CD14-positive monocyte (primary cell): ENCODE measurements at regions not wholly inside any gene's neighbourhood (a gene's known extent, or its start where the extent isn't known, plus 50 kb on each side); places are given as distances from the start of the nearest gene placed in this dataset.

Experiments
- DNase-seq, 3 donors: peaks; one replicate each; pipeline ENCODE4 v3.0.0-alpha.2; 2011 to 2022
- H2AFZ ChIP-seq: 2 replicates; pipeline ENCODE4 v1.6.0; 2012; ENCODE audit warnings: mild to moderate bottlenecking, low read depth, low read length, inconsistent platforms; ENCODE audit not compliant: insufficient read depth, poor library complexity, severe bottlenecking
- H3K27ac ChIP-seq, 2 donors: 1 replicate in 1 of 2; 2 replicates in 1 of 2; pipeline ENCODE4 v1.5.1; 2012 to 2013; ENCODE audit warnings: low read length in 2 of 2, control low read depth in 1 of 2, inconsistent platforms in 1 of 2, low read depth in 1 of 2, mild to moderate bottlenecking in 1 of 2
- H3K27me3 ChIP-seq, 2 donors: one replicate each; pipeline versions ENCODE4 v1.6.0 to v1.6.1; 2011 to 2013; ENCODE audit warnings: low read length in 2 of 2; ENCODE audit not compliant: control insufficient read depth in 2 of 2, insufficient read depth in 2 of 2
- H3K36me3 ChIP-seq, 2 donors: replicated peaks in 1 of 2; 1 replicate in 1 of 2; 2 replicates in 1 of 2; pipeline versions ENCODE4 v1.5.1 to v1.6.1; 2012 to 2013; ENCODE audit warnings: low read length in 2 of 2, control low read depth in 1 of 2, inconsistent platforms in 1 of 2, mild to moderate bottlenecking in 1 of 2; ENCODE audit not compliant: insufficient read depth in 2 of 2, control insufficient read depth in 1 of 2
- H3K4me1 ChIP-seq, 2 donors: 1 replicate in 1 of 2; 2 replicates in 1 of 2; pipeline versions ENCODE4 v1.5.1 to v1.6.1; 2012 to 2013; ENCODE audit warnings: low read length in 2 of 2, control low read depth in 1 of 2, inconsistent platforms in 1 of 2, mild to moderate bottlenecking in 1 of 2, moderate library complexity in 1 of 2; ENCODE audit not compliant: insufficient read depth in 2 of 2, control insufficient read depth in 1 of 2
- H3K4me2 ChIP-seq: replicated peaks from 2 replicates; pipeline ENCODE3; 2012; ENCODE audit warnings: low read length, moderate library complexity, mild to moderate bottlenecking; ENCODE audit not compliant: poor library complexity, severe bottlenecking; ENCODE audit errors: extremely low read depth
- H3K4me3 ChIP-seq, 3 experiments: fragments of 200-600 bp in 1 of 3; sonication (generic) in 1 of 3; replicated peaks in 1 of 3; 1 replicate in 2 of 3; 2 replicates in 1 of 3; pipeline ENCODE4 v1.5.1; 2011 to 2013; ENCODE audit warnings: low read length in 3 of 3, mild to moderate bottlenecking in 3 of 3, control low read depth in 2 of 3, low read depth in 2 of 3, inconsistent platforms in 1 of 3, moderate library complexity in 1 of 3
- H3K79me2 ChIP-seq: 2 replicates; pipeline ENCODE4 v1.6.0; 2012; ENCODE audit warnings: mild to moderate bottlenecking, control low read depth, inconsistent platforms, low read length, moderate library complexity; ENCODE audit not compliant: insufficient read depth
- H3K9ac ChIP-seq: 2 replicates; pipeline ENCODE4 v1.6.0; 2017; ENCODE audit warnings: low read length, mild to moderate bottlenecking; ENCODE audit not compliant: insufficient read depth, poor library complexity, severe bottlenecking
- H3K9me3 ChIP-seq, 2 donors: replicated peaks in 1 of 2; 1 replicate in 1 of 2; 2 replicates in 1 of 2; pipeline versions ENCODE4 v1.5.1 to v1.6.1; 2012 to 2013; ENCODE audit warnings: low read length in 2 of 2, control low read depth in 1 of 2; ENCODE audit not compliant: control insufficient read depth in 1 of 2, insufficient read depth in 1 of 2
- H4K20me1 ChIP-seq: 2 replicates; pipeline ENCODE4 v1.6.0; 2012; ENCODE audit warnings: mild to moderate bottlenecking, low read length, control low read depth, moderate library complexity; ENCODE audit not compliant: insufficient read depth
- H3K27ac Mint-ChIP-seq, 7 donors: one replicate each; pipeline ENCODE4 v1.8.0; 2020; ENCODE audit warnings: mild to moderate bottlenecking in 7 of 7, mixed read lengths in 7 of 7, moderate library complexity in 6 of 7, inconsistent platforms in 2 of 7
- H3K27me3 Mint-ChIP-seq, 3 donors: one replicate each; pipeline ENCODE4 v1.8.0; 2021 to 2022; ENCODE audit warnings: low read depth in 3 of 3, mild to moderate bottlenecking in 3 of 3, mixed read lengths in 3 of 3, moderate library complexity in 3 of 3, inconsistent platforms in 1 of 3
- H3K36me3 Mint-ChIP-seq, 2 donors: one replicate each; pipeline ENCODE4 v1.8.0; 2020; ENCODE audit warnings: mixed read lengths in 2 of 2, inconsistent platforms in 1 of 2, mild to moderate bottlenecking in 1 of 2
- H3K4me1 Mint-ChIP-seq: one replicate; pipeline ENCODE4 v1.8.0; 2020; ENCODE audit warnings: mild to moderate bottlenecking, mixed read lengths
- H3K4me3 Mint-ChIP-seq, 2 donors: one replicate each; pipeline ENCODE4 v1.8.0; 2020; ENCODE audit warnings: mild to moderate bottlenecking in 2 of 2, mixed read lengths in 2 of 2, moderate library complexity in 1 of 2
- H3K9me3 Mint-ChIP-seq, 7 donors: one replicate each; pipeline ENCODE4 v1.8.0; 2020 to 2022; ENCODE audit warnings: mixed read lengths in 7 of 7, mild to moderate bottlenecking in 6 of 7, moderate library complexity in 6 of 7, inconsistent platforms in 2 of 7
- WGBS: methylation state at CpG from one replicate; pipeline ENCODE4 v1.1.5; 2013; ENCODE audit warnings: missing lambda C conversion rate; ENCODE audit not compliant: insufficient coverage; 5-methylcytosine and 5-hydroxymethylcytosine counted together
- intact Hi-C, 2 donors: fragments of 100-400 bp; cut with micrococcal nuclease; formaldehyde crosslinking; loops; one replicate each; pipeline versions ENCODE4 v1.15.0 to v1.15.1; 2023
- TF ChIP-seq, protein P1 (sequence below): fragments of 200-600 bp; IDR thresholded peaks from one replicate; pipeline ENCODE4 v1.8.0; 2022; ENCODE audit warnings: antibody characterized with exemption, mild to moderate bottlenecking

DNA sequence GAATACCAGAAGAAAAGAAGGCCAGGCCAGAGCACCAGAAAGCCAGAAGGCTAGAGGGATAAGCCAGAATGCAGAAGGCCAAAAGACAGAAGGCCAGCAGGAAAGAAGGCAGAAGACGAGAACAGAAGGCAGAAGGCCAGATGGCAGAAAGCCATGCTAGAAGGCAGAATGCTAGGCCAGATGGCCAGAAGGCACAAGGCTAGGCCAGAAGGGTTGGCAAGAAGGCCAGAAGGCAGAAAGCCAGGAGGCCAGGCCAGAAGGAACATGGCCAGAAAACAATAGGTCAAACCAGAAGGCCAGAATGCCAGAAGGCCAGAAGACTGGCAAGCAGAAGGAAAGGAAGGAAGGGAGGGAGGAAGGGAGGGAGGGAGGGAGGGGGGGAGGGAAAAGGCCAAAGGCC is 188.8 kb downstream of the TUBA3C start:
- 100% methylated on average over 1 of the region's 1 CpG for WGBS
- Histone ChIP-seq H3K4me1 (no peaks in the 10 kb centered on the region), H3K27me3 (no peaks in the 10 kb centered on the region), H3K9ac (no peak overlapping the region), H3K4me2 (no peak overlapping the region), H3K9me3 (peaks cover 62 to 69% of the 10 kb centered on the region in 2 donors), H3K27ac (no peak overlapping the region), H3K79me2 (no peaks in the 10 kb centered on the region), H4K20me1 (no peaks in the 10 kb centered on the region), H2AFZ (no peak overlapping the region), H3K4me3 (no peak overlapping the region), H3K36me3 (no peaks in the 10 kb centered on the region)
- Mint-ChIP-seq H3K27me3 (peaks cover 0 to 1% (median 0%) of the 10 kb centered on the region in 3 donors), H3K4me1 (no peaks in the 10 kb centered on the region), H3K36me3 (no peaks in the 10 kb centered on the region), H3K27ac (peak overlapping the region in 1 of 7 donors; percentile 61), H3K4me3 (no peak overlapping the region), H3K9me3 (peaks cover 44 to 65% (median 54%) of the 10 kb centered on the region in 7 donors)
- TF ChIP-seq, protein P1, sequence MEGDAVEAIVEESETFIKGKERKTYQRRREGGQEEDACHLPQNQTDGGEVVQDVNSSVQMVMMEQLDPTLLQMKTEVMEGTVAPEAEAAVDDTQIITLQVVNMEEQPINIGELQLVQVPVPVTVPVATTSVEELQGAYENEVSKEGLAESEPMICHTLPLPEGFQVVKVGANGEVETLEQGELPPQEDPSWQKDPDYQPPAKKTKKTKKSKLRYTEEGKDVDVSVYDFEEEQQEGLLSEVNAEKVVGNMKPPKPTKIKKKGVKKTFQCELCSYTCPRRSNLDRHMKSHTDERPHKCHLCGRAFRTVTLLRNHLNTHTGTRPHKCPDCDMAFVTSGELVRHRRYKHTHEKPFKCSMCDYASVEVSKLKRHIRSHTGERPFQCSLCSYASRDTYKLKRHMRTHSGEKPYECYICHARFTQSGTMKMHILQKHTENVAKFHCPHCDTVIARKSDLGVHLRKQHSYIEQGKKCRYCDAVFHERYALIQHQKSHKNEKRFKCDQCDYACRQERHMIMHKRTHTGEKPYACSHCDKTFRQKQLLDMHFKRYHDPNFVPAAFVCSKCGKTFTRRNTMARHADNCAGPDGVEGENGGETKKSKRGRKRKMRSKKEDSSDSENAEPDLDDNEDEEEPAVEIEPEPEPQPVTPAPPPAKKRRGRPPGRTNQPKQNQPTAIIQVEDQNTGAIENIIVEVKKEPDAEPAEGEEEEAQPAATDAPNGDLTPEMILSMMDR: no peak
- intact Hi-C loops: no loop called here
- DNase-seq: no peak

GRCh38 chr13:18991060-18991459 is 190.6 kb downstream of the TUBA3C start:
- H3K4me2 ChIP-seq: no peak overlapping the region
- H3K9me3 ChIP-seq: peaks cover 52 to 58% of the 10 kb centered on the region in 2 donors
- H3K27ac Mint-ChIP-seq: no peak overlapping the region
- no peaks in the 10 kb centered on the region for H4K20me1 ChIP-seq
- H2AFZ ChIP-seq: no peak overlapping the region
- peaks cover 42 to 71% (median 49%) of the 10 kb centered on the region in 7 donors for H3K9me3 Mint-ChIP-seq
- 78% methylated on average over 1 of the region's 2 CpGs for WGBS
- no peaks in the 10 kb centered on the region for H3K36me3 ChIP-seq
- intact Hi-C loops: no loop called here
- TF ChIP-seq, protein P1: no peak
- H3K4me1 ChIP-seq: no peaks in the 10 kb centered on the region
- H3K27me3 Mint-ChIP-seq: peaks cover 0 to 1% (median 0%) of the 10 kb centered on the region in 3 donors
- H3K4me3 Mint-ChIP-seq: no peak overlapping the region
- H3K36me3 Mint-ChIP-seq: no peaks in the 10 kb centered on the region
- no peak overlapping the region for H3K9ac ChIP-seq
- no peak overlapping the region for H3K4me3 ChIP-seq
- DNase-seq: no peak
- no peaks in the 10 kb centered on the region for H3K4me1 Mint-ChIP-seq
- no peaks in the 10 kb centered on the region for H3K79me2 ChIP-seq
- no peak overlapping the region for H3K27ac ChIP-seq
- H3K27me3 ChIP-seq: no peaks in the 10 kb centered on the region
